ENCODE measurements at regions not wholly inside any gene's neighbourhood (a gene's known extent, or its start where the extent isn't known, plus 50 kb on each side); places are given as distances from the start of the nearest gene placed in this dataset.

GRCh38 chr4:77431546-77431945 is 174.1 kb upstream of the CXCL13 start:
- no peak for TF ChIP-seq CTCF (IDR thresholded peaks at IDR 0.05)
- TF ChIP-seq POLR2A (IDR thresholded peaks at IDR 0.05) = no peak
- intact Hi-C loops (cut with DNase I) = loop anchor here in 1 of 2 donors (10.0 kb wide), 1 partner anchor 47 kb away; no protein-coding TSS in a partner anchor
- peaks cover 0 to 27% (median 13%) of the 10 kb centered on the region in 4 donors for H3K4me1 ChIP-seq
- H3K9me3 ChIP-seq = no peaks in the 10 kb centered on the region
- H3K27ac ChIP-seq = no peak overlapping the region
- ATAC-seq (no peak), DNase-seq (no peak)
- no peaks in the 10 kb centered on the region for H3K36me3 ChIP-seq
- no peak overlapping the region for H3K4me3 ChIP-seq
- 100% methylated on average over 1 of the region's 1 CpG for WGBS (ENCODE audit: insufficient coverage, low coverage, low lambda C conversion rate, missing lambda C conversion rate)
- no peaks in the 10 kb centered on the region for H3K27me3 ChIP-seq

DNA sequence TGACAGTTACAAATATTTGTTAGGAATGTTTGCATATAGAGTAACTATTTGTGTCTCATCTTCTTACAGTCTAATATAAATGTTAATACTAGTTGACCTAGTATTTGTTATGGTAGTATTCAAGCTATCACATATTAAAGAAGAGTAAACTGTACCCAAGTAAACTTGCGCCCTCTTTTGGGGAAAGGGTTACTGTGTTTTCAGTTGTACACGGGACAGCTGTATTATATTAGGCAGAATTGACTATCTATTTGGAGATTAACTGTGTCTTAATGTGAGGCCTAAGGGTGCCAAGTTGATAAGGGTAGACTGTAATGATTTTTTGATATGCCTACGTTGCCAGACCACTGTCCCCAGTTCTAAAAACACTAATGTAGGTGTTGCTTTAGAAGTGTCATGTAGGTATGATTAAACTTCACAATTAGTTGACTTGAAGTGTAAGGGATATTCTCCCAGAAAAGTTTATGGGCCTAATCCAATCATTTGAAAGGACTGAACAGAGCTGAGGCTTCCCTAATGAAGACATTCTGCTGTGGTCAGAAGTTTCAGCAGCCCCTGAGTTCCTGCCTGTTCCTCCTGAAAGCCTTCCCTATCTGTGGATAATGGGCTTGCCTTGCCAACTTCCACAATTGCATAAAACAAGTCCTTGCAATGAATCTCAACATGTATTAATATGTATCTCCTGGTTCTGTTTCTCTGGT is 172.8 kb upstream of the CXCL13 start:
- peak in 2 of 4 donors; percentile 21 to 25 for TF ChIP-seq CTCF (IDR thresholded peaks at IDR 0.05)
- no peak for TF ChIP-seq POLR2A (IDR thresholded peaks at IDR 0.05)
- 22% methylated on average over 3 of the region's 3 CpGs for WGBS (ENCODE audit: insufficient coverage, low coverage, low lambda C conversion rate, missing lambda C conversion rate)
- H3K27me3 ChIP-seq = no peaks in the 10 kb centered on the region
- H3K4me1 ChIP-seq = peaks cover 0 to 27% (median 13%) of the 10 kb centered on the region in 4 donors
- H3K36me3 ChIP-seq = no peaks in the 10 kb centered on the region
- no peak overlapping the region for H3K27ac ChIP-seq
- DNase-seq (no peak), ATAC-seq (peak; percentile 12 to 69 (median 46))
- no peaks in the 10 kb centered on the region for H3K9me3 ChIP-seq
- H3K4me3 ChIP-seq = no peak overlapping the region
- intact Hi-C loops (cut with DNase I) = loop anchor here in 1 of 2 donors (10.0 kb wide), 1 partner anchor 48 kb away; no protein-coding TSS in a partner anchor

DNA sequence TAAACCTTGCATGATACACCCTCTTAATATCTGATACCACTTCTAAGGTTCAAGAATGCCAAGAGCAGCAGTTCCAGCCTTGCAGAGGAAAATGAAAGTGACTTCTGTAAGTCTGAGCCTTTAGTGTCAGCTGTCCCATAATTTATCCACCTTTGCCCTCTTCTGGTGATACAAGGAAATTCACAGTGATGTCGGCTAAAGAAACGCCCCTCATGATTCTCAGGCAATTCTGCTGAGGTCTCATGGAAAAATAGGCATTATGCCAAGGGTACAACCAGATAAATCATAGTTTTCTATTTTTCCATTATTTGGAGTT is 172.2 kb upstream of the CXCL13 start:
- Histone ChIP-seq H3K9me3 (no peaks in the 10 kb centered on the region), H3K36me3 (no peaks in the 10 kb centered on the region), H3K4me3 (no peak overlapping the region), H3K4me1 (peaks cover 0 to 27% (median 13%) of the 10 kb centered on the region in 4 donors), H3K27ac (peak overlapping the region in 1 of 3 donors; percentile 6), H3K27me3 (no peaks in the 10 kb centered on the region)
- ATAC-seq = peak; percentile 76 to 95 (median 83)
- no peak for DNase-seq
- intact Hi-C loops (cut with DNase I) = loop anchor here in 1 of 2 donors (10.0 kb wide), 1 partner anchor 49 kb away; no protein-coding TSS in a partner anchor
- no peak for TF ChIP-seq POLR2A (IDR thresholded peaks at IDR 0.05)
- peak; percentile 52 to 67 (median 56) for TF ChIP-seq CTCF (IDR thresholded peaks at IDR 0.05)
- 0% methylated on average over 2 of the region's 2 CpGs for WGBS (ENCODE audit: insufficient coverage, low coverage, low lambda C conversion rate, missing lambda C conversion rate)

- intact Hi-C loops (cut with DNase I) = loop anchor here in 1 of 2 donors (10.0 kb wide), 1 partner anchor 50 kb away; no protein-coding TSS in a partner anchor
- H3K4me1 ChIP-seq = peaks cover 0 to 27% (median 13%) of the 10 kb centered on the region in 4 donors
Measured at GRCh38 chr4:77434299-77435092, 171.1 kb upstream of the CXCL13 start.

More at GRCh38 chr4:77434299-77435092, 171.1 kb upstream of the CXCL13 start:
- TF ChIP-seq CTCF (IDR thresholded peaks at IDR 0.05) (no peak), POLR2A (IDR thresholded peaks at IDR 0.05) (no peak)
- H3K4me3 ChIP-seq = no peak overlapping the region
- ATAC-seq (peak; percentile 27 to 82 (median 53)), DNase-seq (peak in 2 of 3 donors; percentile 70)
- WGBS (ENCODE audit: insufficient coverage, low coverage, low lambda C conversion rate, missing lambda C conversion rate) = 38% methylated on average over 10 of the region's 10 CpGs
- H3K27ac ChIP-seq = peak overlapping the region in 1 of 3 donors; percentile 38
- H3K36me3 ChIP-seq = no peaks in the 10 kb centered on the region
- H3K9me3 ChIP-seq = no peaks in the 10 kb centered on the region
- H3K27me3 ChIP-seq = no peaks in the 10 kb centered on the region
